ENCODE measurements at regions not wholly inside any gene's neighbourhood (a gene's known extent, or its start where the extent isn't known, plus 50 kb on each side); places are given as distances from the start of the nearest gene placed in this dataset.

DNA sequence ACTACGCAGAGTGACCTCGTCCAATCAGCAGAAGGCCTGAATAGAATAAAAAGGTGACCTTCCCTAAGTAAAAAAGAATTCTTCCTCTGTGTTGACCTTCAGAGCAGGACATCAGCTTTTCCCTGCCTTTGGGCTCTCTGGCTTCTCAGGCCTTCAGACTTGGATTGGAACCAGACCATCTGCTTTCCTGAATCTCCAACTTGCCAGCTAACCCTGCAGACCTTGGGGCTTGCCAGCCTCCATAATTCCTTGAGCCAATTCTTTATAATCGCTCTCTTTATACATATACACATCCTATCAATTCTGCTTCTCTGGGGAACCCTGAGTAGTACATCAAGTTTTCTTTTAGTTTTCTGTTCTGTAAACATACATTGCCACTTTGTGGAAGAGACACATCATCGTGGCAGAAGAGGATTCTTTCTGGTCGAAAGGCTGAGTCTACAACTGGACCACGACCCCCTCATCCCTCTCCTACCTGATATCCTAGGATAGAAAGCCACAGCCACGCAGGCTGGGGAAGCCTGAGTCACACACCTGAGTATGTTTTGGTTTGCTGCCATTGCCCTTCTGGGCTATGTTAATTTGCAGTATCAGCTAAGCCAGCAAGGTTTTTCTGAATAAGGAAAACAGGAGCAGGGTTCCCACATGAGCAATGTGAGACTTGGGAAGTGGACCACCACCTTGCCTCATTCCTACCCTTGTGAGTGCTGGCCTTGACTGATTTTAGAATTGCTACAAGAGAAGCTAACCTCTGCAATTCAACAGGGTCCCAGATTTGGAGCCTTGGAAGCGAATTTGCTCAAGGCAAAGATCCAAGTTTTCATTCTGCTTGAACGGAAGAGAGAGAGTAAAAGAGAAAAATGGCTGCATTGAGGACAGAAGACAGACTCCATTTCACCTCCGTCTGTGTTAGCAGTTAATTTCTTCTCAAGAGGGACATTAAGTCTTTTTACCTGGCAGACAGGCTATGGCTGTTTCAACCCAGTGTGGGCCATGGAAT is 445.2 kb upstream of the FZD8 start:
- TF ChIP-seq KDM1A (IDR thresholded peaks at IDR 0.05; ENCODE audit: borderline replicate concordance, low read length) (no peak), EP300 (IDR thresholded peaks at IDR 0.05; ENCODE audit: borderline replicate concordance in 1 of 2, low read depth in 2 of 2, low read length in 2 of 2) (no peak), SRF (IDR thresholded peaks at IDR 0.05; ENCODE audit: low read depth, low read length) (no peak)
- TF ChIP-seq, protein P1, sequence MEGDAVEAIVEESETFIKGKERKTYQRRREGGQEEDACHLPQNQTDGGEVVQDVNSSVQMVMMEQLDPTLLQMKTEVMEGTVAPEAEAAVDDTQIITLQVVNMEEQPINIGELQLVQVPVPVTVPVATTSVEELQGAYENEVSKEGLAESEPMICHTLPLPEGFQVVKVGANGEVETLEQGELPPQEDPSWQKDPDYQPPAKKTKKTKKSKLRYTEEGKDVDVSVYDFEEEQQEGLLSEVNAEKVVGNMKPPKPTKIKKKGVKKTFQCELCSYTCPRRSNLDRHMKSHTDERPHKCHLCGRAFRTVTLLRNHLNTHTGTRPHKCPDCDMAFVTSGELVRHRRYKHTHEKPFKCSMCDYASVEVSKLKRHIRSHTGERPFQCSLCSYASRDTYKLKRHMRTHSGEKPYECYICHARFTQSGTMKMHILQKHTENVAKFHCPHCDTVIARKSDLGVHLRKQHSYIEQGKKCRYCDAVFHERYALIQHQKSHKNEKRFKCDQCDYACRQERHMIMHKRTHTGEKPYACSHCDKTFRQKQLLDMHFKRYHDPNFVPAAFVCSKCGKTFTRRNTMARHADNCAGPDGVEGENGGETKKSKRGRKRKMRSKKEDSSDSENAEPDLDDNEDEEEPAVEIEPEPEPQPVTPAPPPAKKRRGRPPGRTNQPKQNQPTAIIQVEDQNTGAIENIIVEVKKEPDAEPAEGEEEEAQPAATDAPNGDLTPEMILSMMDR (IDR thresholded peaks at IDR 0.05; ENCODE audit: control extremely low read depth in 1 of 3, insufficient read depth in 1 of 3, low read depth in 1 of 3, low read length in 3 of 3): no peak
- TF ChIP-seq, protein P2, sequence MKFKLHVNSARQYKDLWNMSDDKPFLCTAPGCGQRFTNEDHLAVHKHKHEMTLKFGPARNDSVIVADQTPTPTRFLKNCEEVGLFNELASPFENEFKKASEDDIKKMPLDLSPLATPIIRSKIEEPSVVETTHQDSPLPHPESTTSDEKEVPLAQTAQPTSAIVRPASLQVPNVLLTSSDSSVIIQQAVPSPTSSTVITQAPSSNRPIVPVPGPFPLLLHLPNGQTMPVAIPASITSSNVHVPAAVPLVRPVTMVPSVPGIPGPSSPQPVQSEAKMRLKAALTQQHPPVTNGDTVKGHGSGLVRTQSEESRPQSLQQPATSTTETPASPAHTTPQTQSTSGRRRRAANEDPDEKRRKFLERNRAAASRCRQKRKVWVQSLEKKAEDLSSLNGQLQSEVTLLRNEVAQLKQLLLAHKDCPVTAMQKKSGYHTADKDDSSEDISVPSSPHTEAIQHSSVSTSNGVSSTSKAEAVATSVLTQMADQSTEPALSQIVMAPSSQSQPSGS (IDR thresholded peaks at IDR 0.05; ENCODE audit: low read length): no peak
